OCI-LY1 (cell line): ENCODE measurements at regions not wholly inside any gene's neighbourhood (a gene's known extent, or its start where the extent isn't known, plus 50 kb on each side); places are given as distances from the start of the nearest gene placed in this dataset.

Experiments used
- EZH2 ChIP-seq: fragments of 200-600 bp; sonication (generic), shearing (Covaris generic); IDR thresholded peaks from 2 replicates; pipeline ENCODE4 v1.8.0; 2017; ENCODE audit warnings: borderline replicate concordance, mixed run types, mild to moderate bottlenecking, antibody characterized with exemption, low read length, moderate library complexity, mixed read lengths
- TF ChIP-seq, protein P1 (sequence below): fragments of 200-600 bp; sonication (generic), shearing (Covaris generic); IDR thresholded peaks from 2 replicates; pipeline ENCODE4 v1.5.1; 2017; ENCODE audit warnings: mild to moderate bottlenecking, antibody characterized with exemption, low read length, moderate library complexity, mixed read lengths

DNA sequence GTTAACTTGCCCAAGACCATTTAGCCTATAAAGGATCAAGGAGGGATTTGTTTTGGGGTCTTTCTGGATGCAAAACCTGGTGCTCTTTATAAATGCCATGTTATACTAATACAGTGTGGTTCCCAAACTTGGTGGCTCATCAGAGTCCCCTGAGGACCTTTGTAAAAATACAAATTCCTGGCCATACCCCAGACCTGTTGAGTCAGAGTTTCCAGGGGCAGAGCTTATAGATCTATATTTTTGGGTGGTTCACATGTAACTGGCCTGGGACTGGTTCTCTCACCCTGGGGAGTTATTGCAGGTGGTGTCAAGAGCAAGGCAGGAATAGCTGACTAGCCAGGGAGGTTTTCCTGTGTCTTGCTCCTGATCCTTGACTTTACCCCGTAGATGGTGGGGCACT is 136.9 kb upstream of the HNRNPU start:
- TF ChIP-seq, protein P1, sequence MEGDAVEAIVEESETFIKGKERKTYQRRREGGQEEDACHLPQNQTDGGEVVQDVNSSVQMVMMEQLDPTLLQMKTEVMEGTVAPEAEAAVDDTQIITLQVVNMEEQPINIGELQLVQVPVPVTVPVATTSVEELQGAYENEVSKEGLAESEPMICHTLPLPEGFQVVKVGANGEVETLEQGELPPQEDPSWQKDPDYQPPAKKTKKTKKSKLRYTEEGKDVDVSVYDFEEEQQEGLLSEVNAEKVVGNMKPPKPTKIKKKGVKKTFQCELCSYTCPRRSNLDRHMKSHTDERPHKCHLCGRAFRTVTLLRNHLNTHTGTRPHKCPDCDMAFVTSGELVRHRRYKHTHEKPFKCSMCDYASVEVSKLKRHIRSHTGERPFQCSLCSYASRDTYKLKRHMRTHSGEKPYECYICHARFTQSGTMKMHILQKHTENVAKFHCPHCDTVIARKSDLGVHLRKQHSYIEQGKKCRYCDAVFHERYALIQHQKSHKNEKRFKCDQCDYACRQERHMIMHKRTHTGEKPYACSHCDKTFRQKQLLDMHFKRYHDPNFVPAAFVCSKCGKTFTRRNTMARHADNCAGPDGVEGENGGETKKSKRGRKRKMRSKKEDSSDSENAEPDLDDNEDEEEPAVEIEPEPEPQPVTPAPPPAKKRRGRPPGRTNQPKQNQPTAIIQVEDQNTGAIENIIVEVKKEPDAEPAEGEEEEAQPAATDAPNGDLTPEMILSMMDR, result no peak
- TF ChIP-seq EZH2, result no peak
